Aorta (tissue), 5 donors: ENCODE measurements at regions not wholly inside any gene's neighbourhood (a gene's known extent, or its start where the extent isn't known, plus 50 kb on each side); places are given as distances from the start of the nearest gene placed in this dataset.
"Not testable (repeated sequence)": the region's sequence is repeated elsewhere in the genome, so short reads cannot be mapped to it uniquely, and the experiment has no call there.

Source experiments
- ATAC-seq: fragments of 200-7000 bp; cut with Tn5 transposase; one replicate; pipeline ENCODE4 v1.9.1; 2022; ENCODE audit warnings: moderate library complexity; ENCODE audit not compliant: low FRiP score
- DNase-seq, 2 donors: peaks; one replicate each; pipeline ENCODE4 v3.0.0-alpha.2; 2020
- H3K27ac ChIP-seq, 2 donors: one replicate each; pipeline ENCODE4 v1.5.1; 2013; ENCODE audit warnings: low read length in 2 of 2, mild to moderate bottlenecking in 2 of 2, moderate library complexity in 2 of 2, control low read depth in 1 of 2, inconsistent platforms in 1 of 2, low read depth in 1 of 2
- H3K27me3 ChIP-seq, 2 donors: one replicate each; pipeline ENCODE4 v1.6.1; 2013; ENCODE audit warnings: control low read depth in 1 of 2, low read length in 1 of 2, mild to moderate bottlenecking in 1 of 2, moderate library complexity in 1 of 2; ENCODE audit not compliant: insufficient read depth in 2 of 2, control insufficient read depth in 1 of 2
- H3K36me3 ChIP-seq, 2 donors: one replicate each; pipeline ENCODE4 v1.6.1; 2013; ENCODE audit warnings: control low read depth in 1 of 2, low read length in 1 of 2, mild to moderate bottlenecking in 1 of 2; ENCODE audit not compliant: insufficient read depth in 2 of 2, control insufficient read depth in 1 of 2
- H3K4me1 ChIP-seq, 2 donors: one replicate each; pipeline ENCODE4 v1.6.1; 2013; ENCODE audit warnings: low read length in 2 of 2, control low read depth in 1 of 2, mild to moderate bottlenecking in 1 of 2, moderate library complexity in 1 of 2; ENCODE audit not compliant: insufficient read depth in 2 of 2, control insufficient read depth in 1 of 2
- H3K4me3 ChIP-seq, 2 donors: one replicate each; pipeline ENCODE4 v1.5.1; 2013; ENCODE audit warnings: low read length in 2 of 2, control low read depth in 1 of 2, mild to moderate bottlenecking in 1 of 2
- H3K9me3 ChIP-seq: one replicate; pipeline ENCODE4 v1.6.1; 2013; ENCODE audit warnings: mild to moderate bottlenecking, low read length; ENCODE audit not compliant: control insufficient read depth
- WGBS, 2 donors: extraction: QIAGEN DNeasy Blood & Tissue Kit; methylation state at CpG; one replicate each; pipeline ENCODE4 v1.1.7; 2013; 5-methylcytosine and 5-hydroxymethylcytosine counted together
- intact Hi-C, 2 donors: fragments of 100-400 bp; cut with DNase I; formaldehyde crosslinking; loops; one replicate each; pipeline versions ENCODE4 v1.14.2 to v1.15.0; 2022
- donor health status: healthy with polysubstance abuse.
- donor health status: Bipolar disorder and iron deficiency.
- donor health status: DM: no; HTN: no; CAD: no.
- donor health status: DM: no; HTN: no; CAD: no.
- donor health status: DM: yes; HTN: yes; CAD: no.

DNA sequence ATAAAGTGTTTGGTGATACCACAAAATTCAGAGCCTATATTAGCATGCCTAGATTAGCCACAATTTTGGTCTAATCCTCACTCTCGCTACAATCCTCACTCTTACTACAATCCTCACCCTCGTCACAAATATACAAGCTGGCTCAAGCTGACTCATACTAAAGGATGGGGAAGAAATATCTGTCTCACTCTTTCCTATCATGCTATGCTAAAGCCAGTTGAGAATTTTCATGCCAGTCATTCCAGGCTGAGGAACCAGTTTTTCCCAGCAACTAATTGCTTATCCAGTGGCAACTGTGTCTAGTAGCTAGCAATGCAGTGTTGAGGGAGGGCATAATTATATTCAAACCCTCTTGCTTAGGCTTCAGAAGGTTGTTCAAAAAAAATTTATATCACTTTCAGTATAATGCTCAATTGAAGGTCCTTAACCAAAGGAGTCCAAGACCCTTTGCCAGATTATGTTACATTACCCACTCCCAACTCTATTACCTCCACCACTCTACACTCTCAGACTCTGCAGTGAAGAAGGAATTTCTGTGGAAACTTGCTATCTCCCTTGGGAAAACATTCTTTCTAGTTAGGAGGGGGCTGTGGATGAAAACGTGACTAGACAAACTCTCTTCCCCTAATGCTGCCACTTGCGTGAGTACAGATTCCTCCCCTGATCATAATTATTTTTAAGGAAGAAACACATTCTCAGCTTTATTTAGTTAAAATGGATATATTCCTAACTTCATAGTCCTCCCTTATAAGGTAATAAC is 810.3 kb upstream of the ACO1 start:
- 39 to 45% methylated on average over 4 of the region's 4 CpGs for WGBS, 2 donors
- Histone ChIP-seq H3K36me3 (no peaks in the 10 kb centered on the region), H3K9me3 (no peaks in the 10 kb centered on the region), H3K4me3 (no peak overlapping the region), H3K27ac (no peak overlapping the region), H3K4me1 (no peaks in the 10 kb centered on the region), H3K27me3 (no peaks in the 10 kb centered on the region)
- intact Hi-C loops: no loop called here
- ATAC-seq (no peak), DNase-seq (no peak)

DNA sequence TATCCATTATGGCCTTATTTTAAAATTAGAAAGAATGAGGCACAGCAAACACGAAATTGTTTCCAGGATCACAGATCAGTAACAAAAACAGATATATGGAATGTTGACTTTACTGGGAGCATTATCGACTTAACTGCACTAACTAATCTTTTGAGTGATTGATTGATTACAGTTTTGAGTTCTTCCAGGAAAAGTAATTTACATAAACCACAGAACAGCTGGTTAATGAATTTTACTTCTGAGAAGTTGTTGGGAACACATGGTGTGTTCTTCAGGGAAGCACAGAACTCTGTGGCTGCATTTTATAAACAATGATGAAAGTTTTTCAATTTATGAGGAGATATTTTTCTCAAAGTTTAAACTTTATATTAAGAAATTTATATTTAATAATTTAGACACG is 802.4 kb upstream of the ACO1 start:
- intact Hi-C loops: loop anchor here in 1 of 2 donors (10.0 kb wide), 1 partner anchor 57 kb away; no protein-coding TSS in a partner anchor
- H3K4me3 ChIP-seq: no peak overlapping the region
- ATAC-seq (no peak), DNase-seq (no peak)
- H3K27ac ChIP-seq: no peak overlapping the region
- WGBS, 2 donors: 26 to 30% methylated on average over 3 of the region's 3 CpGs
- no peaks in the 10 kb centered on the region for H3K9me3 ChIP-seq
- H3K4me1 ChIP-seq: no peaks in the 10 kb centered on the region
- H3K36me3 ChIP-seq: no peaks in the 10 kb centered on the region
- H3K27me3 ChIP-seq: no peaks in the 10 kb centered on the region

DNA sequence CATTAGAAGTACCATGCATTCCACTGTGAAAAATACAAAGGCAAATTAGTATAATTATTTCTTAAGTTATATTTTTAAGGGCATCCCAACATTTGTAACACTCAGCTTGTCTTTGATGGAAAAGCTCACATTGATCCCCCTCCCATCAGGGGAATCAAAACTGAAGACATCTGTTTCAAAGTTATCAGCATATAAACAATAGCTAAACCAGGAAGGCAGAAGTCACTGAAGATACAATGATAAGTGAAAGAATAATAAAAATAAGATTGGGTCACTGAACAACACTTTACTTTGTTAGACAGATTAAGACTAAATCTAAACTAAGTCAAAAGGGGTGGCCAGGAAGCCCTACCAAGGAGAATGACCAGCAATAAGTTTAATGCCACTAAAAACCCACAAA is 801.9 kb upstream of the ACO1 start:
- intact Hi-C loops: loop anchor here in 1 of 2 donors (10.0 kb wide), 1 partner anchor 58 kb away; no protein-coding TSS in a partner anchor
- no peak for ATAC-seq

GRCh38 chr9:31585158-31585557 is 799.3 kb upstream of the ACO1 start:
- DNase-seq: no peak
- ATAC-seq: no peak
- Histone ChIP-seq H3K4me3 (no peak overlapping the region), H3K27ac (no peak overlapping the region), H3K36me3 (no peaks in the 10 kb centered on the region), H3K4me1 (no peaks in the 10 kb centered on the region), H3K27me3 (no peaks in the 10 kb centered on the region), H3K9me3 (no peaks in the 10 kb centered on the region)
- intact Hi-C loops: loop anchor here in 1 of 2 donors (10.0 kb wide), 1 partner anchor 60 kb away; no protein-coding TSS in a partner anchor

More for the DNA sequence above, 801.9 kb upstream of the ACO1 start:
- H3K27ac ChIP-seq: no peak overlapping the region
- H3K27me3 ChIP-seq: no peaks in the 10 kb centered on the region
- no peak overlapping the region for H3K4me3 ChIP-seq
- H3K36me3 ChIP-seq: no peaks in the 10 kb centered on the region
- H3K9me3 ChIP-seq: no peaks in the 10 kb centered on the region
- no peaks in the 10 kb centered on the region for H3K4me1 ChIP-seq
- no peak for DNase-seq

DNA sequence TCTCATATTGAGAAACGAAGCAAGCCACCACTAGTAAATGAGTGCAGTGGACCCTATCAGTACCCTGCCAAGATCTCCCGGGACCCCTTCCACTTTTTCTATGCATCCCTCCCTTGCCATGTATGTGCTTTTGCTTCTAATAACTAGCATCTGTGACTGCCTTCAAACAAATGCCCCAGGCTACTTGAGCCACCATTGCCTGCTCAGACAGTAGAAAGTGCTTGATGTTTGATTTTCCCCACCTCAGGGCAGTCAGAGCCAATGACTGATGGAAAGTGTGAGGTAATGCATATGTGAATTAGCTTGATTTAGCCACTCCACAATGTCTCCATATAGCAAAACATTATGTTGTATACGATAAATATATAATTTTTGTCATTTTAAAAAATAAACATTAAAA is 797.3 kb upstream of the ACO1 start:
- ATAC-seq (no peak), DNase-seq (no peak)
- Histone ChIP-seq H3K4me1 (no peaks in the 10 kb centered on the region), H3K4me3 (no peak overlapping the region), H3K27me3 (no peaks in the 10 kb centered on the region), H3K9me3 (no peaks in the 10 kb centered on the region), H3K27ac (no peak overlapping the region), H3K36me3 (no peaks in the 10 kb centered on the region)
- 56 to 64% methylated on average over 3 of the region's 3 CpGs for WGBS, 2 donors
- intact Hi-C loops: loop anchor here in 1 of 2 donors (10.0 kb wide), 1 partner anchor 62 kb away; no protein-coding TSS in a partner anchor

DNA sequence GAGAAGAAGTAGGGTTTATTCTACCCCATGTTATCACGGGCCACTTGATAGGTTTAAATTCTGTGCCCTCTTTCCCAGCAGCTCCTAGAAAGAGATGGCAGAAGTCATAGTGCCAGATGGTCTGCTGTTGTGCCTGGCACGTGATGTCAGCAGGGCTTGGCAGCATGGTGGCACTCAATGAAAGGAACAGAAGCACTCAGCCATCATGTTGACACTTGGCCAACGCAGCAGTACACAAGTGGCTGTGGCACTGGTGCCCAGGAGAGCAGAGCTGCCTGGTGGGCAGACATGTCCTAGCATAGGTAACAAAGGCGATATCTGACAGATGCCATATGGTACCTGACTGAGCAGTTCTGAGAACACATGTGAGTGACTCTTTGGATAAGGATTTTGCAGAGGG is 796.4 kb upstream of the ACO1 start:
- 75 to 78% methylated on average over 4 of the region's 4 CpGs for WGBS, 2 donors
- intact Hi-C loops: loop anchor here in 1 of 2 donors (10.0 kb wide), 1 partner anchor 63 kb away; no protein-coding TSS in a partner anchor
- Histone ChIP-seq H3K9me3 (no peaks in the 10 kb centered on the region), H3K36me3 (no peaks in the 10 kb centered on the region), H3K27ac (no peak overlapping the region), H3K27me3 (no peaks in the 10 kb centered on the region), H3K4me3 (no peak overlapping the region), H3K4me1 (no peaks in the 10 kb centered on the region)
- DNase-seq (no peak), ATAC-seq (no peak)

DNA sequence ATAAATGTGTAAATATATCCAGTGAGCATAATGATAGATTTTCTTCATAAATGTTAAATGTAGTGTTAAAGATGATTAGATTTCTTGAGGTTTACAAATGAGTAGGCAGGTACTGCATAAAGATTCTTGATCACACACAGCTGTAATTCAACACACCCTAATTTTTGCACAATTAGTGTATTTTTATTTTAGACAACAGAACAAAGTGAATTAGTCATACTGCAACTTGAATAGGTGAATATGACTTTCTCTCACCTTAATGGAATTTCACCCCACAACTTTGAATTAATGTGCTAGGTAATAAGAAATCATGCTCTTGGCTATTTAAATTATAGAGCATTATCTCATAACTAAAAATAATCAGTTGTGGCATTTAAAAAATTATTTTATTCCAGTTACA is 795.7 kb upstream of the ACO1 start:
- no peaks in the 10 kb centered on the region for H3K4me1 ChIP-seq
- H3K9me3 ChIP-seq: no peaks in the 10 kb centered on the region
- intact Hi-C loops: loop anchor here in 1 of 2 donors (10.0 kb wide), 1 partner anchor 64 kb away; no protein-coding TSS in a partner anchor
- DNase-seq (no peak), ATAC-seq (no peak)
- no peaks in the 10 kb centered on the region for H3K27me3 ChIP-seq
- H3K27ac ChIP-seq: no peak overlapping the region
- H3K36me3 ChIP-seq: no peaks in the 10 kb centered on the region
- H3K4me3 ChIP-seq: no peak overlapping the region

- 64 to 70% methylated on average over 2 of the region's 2 CpGs for WGBS, 2 donors
- Histone ChIP-seq H3K9me3 (no peaks in the 10 kb centered on the region), H3K4me3 (no peak overlapping the region), H3K36me3 (no peaks in the 10 kb centered on the region), H3K27ac (no peak overlapping the region), H3K27me3 (no peaks in the 10 kb centered on the region), H3K4me1 (no peaks in the 10 kb centered on the region)
- intact Hi-C loops: no loop called here
- DNase-seq (no peak), ATAC-seq (no peak)
These were observed 794.4 kb upstream of the ACO1 start for GRCh38 chr9:31590091-31590490.

DNA sequence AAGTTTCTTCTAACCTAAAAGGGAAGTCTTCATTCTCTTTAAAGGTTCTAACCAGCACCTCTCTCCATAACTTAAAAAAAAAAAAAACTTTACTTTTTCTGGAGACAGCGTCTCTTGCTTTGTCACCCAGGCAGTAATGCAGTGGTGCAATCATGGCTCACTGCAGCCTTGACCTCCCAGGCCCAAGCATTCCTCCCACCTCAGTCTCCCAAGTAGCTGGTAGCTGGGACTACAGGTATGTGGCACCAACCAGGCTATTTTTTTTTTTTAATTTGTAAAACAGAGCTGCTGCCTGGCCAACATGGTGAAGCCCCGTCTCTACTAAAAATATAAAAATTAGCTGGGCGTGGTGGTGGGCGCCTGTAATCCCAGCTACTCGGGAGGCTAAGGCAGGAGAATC is 787.4 kb upstream of the ACO1 start:
- H3K9me3 ChIP-seq, intact Hi-C loops, DNase-seq, H3K4me1 ChIP-seq, H3K27me3 ChIP-seq, ATAC-seq, H3K27ac ChIP-seq, H3K4me3 ChIP-seq, H3K36me3 ChIP-seq: not testable (repeated sequence)
- WGBS, 2 donors: 80 to 92% methylated on average over 5 of the region's 5 CpGs
